Lower leg skin (tissue), 3 donors: ENCODE measurements at regions not wholly inside any gene's neighbourhood (a gene's known extent, or its start where the extent isn't known, plus 50 kb on each side); places are given as distances from the start of the nearest gene placed in this dataset.

ENCODE experiments used
- CTCF ChIP-seq, 3 donors: fragments of 450-650 bp; IDR thresholded peaks; one replicate each; pipeline ENCODE4 v1.5.1; 2016; ENCODE audit warnings: antibody characterized with exemption in 3 of 3, mild to moderate bottlenecking in 3 of 3, moderate library complexity in 2 of 3
- POLR2A ChIP-seq, 2 donors: fragments of 450-650 bp; IDR thresholded peaks; one replicate each; pipeline ENCODE4 v1.6.1; 2016 to 2017; ENCODE audit warnings: antibody characterized with exemption in 2 of 2, mild to moderate bottlenecking in 1 of 2, moderate library complexity in 1 of 2

GRCh38 chr2:153347818-153348495 is 130.6 kb downstream of the RPRM start:
- TF ChIP-seq CTCF (IDR thresholded peaks at IDR 0.05) (no peak), POLR2A (IDR thresholded peaks at IDR 0.05) (no peak)
